ENCODE measurements at regions not wholly inside any gene's neighbourhood (a gene's known extent, or its start where the extent isn't known, plus 50 kb on each side); places are given as distances from the start of the nearest gene placed in this dataset.

DNA sequence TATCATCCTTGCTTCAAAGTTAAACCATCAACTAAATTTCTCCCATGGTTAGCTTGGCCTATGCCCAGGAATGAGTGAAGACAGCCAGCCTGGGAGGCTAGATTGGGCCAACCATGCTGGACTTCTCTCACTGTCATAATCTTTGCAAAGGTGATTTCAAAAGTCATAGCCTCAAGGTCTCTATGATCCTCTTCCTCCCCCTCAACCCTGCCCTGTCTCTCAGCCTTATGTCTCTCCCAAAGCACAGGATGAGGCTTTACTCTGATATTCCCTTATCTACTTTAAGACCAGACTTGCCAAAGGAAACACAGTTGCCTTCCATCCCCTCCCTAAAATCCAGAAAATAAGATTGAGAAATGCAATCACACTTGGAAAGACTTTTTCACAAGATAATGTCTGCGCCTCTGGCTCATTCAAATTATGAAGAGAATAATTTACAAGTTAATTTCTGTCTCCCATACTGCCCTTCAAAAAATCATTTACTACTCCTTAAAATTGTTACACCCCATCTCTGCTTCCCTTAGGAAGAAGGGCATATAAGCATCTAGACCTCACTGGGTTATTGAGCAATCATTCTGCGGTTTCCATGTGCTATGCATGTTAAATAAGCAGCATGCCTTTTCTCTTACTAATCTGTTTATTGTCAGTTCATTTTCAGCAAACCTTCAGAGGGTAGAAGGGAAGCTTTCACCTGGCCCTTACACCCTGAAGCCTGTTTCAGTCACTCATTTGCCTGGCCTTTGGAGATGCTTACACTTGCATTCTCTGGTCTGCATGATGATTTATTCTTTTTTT, 113.8 kb upstream of the ANKRD55 start:
- TF ChIP-seq POLR2AphosphoS5 (IDR thresholded peaks at IDR 0.05; ENCODE audit: low read depth, low read length) (no peak), POLR2A (IDR thresholded peaks at IDR 0.05; ENCODE audit: low read depth, low read length) (no peak)
